Stimulated activated CD4-positive, alpha-beta T cell treated with anti-CD3 and anti-CD28 coated beads, Interleukin-4, amount 100 ng/mL, for 24 hours (primary cell): ENCODE measurements at regions not wholly inside any gene's neighbourhood (a gene's known extent, or its start where the extent isn't known, plus 50 kb on each side); places are given as distances from the start of the nearest gene placed in this dataset.

ENCODE experiments used
- DNase-seq: peaks from one replicate; pipeline ENCODE4 v3.0.0-alpha.2; 2020

- no peak for DNase-seq
These were observed 799.0 kb downstream of the DACH1 start for GRCh38 chr13:71068041-71068440.

- no peak for DNase-seq
These were observed 799.7 kb downstream of the DACH1 start for GRCh38 chr13:71067165-71067815.

- no peak for DNase-seq
These were observed 810.4 kb downstream of the DACH1 start for GRCh38 chr13:71056581-71056980.

GRCh38 chr13:71055644-71056043 lies 811.4 kb downstream of the DACH1 start:
- no peak for DNase-seq

GRCh38 chr13:71055047-71055446 lies 812.0 kb downstream of the DACH1 start:
- DNase-seq: no peak

DNA sequence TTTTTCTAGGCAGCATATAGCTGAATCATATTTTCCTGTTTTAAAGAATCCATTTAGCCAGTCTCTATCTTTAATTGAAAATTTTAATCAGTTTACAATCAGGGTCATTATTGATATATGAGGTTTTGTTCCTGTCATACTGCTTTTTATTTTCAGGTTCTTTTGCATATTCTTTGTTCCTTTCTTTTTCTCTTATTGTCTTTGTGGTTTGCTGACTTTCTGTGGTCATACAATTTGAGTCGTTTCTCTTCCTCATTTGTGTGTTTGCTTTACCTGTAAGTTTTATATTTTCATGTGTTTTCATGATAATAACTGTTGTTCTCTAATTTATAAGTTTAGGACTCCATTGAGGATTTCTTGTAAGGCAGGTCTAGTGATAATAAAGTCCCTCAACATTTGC lies 812.6 kb downstream of the DACH1 start:
- DNase-seq: no peak

- no peak for DNase-seq
These were observed 815.4 kb downstream of the DACH1 start for GRCh38 chr13:71051573-71051972.

DNA sequence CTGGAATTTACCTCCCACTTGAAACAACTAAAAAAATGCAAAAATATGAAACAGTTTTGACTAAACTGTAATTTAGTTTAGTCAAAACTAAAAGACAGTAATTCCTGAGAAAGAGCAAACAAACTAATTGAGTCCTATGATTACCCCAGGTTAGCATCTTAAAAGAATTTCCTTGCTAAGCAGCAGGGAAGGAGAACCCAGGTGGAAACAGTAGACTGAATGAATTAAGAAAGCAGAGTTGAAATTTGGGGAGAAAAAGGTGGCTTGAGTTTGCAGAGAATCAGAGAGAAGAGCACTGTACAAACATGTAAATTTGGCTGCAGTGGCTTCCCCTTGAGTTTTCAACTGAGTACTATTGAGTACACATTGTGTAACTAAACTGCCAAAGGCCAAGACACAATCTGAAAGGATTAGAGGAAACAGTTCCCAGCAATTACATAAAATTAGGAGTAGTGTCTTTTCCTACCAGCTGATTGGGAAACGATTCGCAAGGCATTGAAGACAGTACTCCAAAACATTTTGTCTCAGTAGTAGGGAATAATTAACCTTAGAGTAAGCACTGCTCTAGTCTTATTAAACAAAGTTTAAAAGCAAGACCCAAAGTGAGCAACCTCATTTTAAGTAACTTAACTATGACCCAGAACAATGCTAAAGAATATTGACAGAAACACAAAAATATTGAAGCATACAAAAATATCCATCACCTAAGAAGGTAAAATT lies 820.5 kb downstream of the DACH1 start:
- no peak for DNase-seq

- DNase-seq: no peak
These were observed 821.9 kb downstream of the DACH1 start for GRCh38 chr13:71045101-71045500.

DNA sequence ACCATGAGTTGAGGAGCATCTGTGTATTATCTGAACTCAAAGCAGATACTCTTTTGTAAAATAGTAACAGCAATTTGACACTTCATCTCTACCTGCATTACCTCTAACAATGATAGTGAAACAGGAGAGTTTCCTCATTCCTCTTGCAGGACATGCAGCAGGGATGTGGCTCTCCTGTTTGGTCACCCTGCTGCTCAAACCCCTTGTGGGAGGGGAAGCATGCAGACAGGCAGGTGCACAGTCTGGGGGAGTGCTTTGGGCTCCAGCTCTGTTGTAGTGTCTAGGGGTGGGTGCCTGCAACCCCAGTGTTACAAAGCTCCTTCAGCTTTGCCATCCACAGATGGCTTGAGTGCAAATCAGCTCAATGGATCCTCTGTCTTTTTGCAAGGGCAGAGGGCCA lies 827.6 kb downstream of the DACH1 start:
- no peak for DNase-seq

DNA sequence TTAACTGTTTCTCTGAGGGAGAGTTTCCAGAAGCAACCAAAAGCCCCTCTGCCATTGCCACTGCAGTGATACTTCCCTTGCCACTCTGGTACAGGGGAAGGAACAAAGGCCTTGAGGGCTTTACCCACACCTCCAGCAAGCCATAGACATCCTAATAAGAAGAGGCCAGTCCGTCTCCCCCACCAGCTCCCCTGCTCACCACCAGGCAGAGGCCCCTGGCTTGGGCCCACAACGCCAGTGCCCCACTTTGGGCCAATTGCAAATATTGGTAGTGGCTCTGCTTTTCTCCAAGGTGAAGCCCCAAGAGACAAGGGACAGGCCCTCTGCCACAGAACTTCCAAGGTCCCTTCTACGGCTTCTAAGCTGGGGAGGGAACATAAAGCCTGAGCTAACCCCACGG lies 833.0 kb downstream of the DACH1 start:
- DNase-seq: no peak

DNA sequence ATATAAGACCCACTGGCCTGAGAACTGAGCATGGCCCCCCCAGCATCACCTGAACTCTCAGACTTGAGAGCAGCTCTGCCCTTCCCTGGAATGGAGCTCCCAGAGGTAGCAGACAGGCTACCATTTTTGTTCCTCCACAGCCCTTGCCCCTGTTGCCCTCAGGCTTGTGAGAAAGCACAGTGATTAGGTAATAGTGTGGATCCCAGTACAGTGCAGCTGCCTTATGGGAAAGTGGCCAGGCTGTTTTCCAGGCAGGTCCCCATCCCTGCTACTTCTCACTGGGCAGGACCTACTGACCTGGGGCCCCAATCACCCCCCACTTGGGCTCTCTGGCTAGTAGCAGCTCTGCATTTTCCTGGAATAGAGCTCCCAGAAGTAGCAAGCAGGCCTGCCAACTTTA lies 834.0 kb downstream of the DACH1 start:
- DNase-seq: no peak

- DNase-seq: no peak
These were observed 836.2 kb downstream of the DACH1 start for GRCh38 chr13:71030784-71031183.

DNA sequence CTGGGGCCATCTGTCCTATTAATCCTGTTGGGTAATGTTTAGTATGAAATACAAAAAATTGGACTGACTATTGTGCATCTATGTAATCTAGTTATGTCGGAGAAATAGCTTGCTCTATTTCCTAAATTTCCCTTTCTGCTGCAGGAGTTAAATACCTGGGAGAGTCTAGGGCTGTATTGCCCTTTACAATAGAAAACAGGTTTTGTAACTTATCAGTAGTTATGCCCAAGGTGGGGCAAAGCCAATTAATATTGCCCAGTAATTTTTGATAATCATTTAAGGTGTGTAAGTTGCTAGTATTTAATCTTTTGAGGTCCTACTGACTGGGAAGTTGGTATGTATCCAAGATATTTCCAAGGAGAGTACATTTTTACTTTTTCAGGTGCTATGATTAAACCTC lies 838.1 kb downstream of the DACH1 start:
- DNase-seq: no peak

- no peak for DNase-seq
These were observed 845.1 kb downstream of the DACH1 start for GRCh38 chr13:71021825-71022422.

DNA sequence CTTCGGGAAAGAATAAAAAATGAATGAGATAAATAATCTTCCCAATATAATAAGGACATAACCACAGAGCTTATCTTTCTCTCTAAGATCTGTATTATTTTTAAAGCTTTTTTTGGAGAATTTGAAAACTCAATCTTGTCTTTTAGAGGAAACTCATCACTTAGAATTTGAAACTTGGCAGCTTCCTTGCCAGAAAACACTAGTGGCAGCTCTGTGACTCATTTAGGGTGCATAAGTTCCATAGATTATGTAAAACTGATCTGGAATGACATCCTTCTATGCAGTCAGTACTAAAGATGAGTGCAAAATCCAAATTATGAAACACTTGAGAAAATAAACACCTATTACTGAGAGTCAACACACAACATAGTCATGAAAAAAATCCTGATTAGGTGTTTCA lies 848.0 kb downstream of the DACH1 start:
- no peak for DNase-seq

DNA sequence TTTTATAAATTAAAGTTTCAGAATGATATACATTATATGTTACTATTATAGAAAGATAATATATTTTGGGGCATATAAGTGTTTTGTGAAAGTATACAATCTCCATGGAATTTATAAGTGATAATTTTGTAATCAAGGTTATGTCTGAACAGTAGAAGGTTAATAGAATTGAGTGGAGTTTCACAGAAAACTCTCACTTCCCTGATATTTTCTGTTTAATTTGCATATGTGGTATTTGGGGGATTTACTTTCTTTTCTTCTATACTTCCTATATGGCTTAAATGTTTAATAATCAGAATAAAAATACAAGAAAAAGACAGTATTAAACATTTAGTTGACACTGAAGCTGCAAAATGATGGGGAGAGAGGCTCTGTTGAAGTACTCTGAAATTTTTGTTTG lies 848.5 kb downstream of the DACH1 start:
- no peak for DNase-seq

DNA sequence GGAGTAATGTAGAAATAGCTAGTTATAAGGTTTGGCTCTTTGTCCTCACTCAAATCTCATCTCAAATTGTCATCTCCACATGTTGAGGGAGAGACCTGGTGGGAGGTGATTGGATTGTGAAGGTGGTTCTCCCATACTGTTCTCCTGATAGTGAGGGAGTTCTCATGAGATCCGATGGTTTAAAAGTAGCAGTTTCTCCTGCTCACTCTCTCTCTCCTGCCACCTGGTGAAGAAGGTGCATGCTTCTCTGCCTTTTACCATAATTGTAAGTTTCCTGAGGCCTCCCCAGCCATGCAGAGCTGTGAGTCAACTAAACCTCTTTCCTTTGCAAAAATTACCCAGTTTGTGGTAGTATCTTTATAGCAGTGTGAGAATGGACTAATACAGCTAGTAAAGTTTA lies 849.4 kb downstream of the DACH1 start:
- DNase-seq: no peak

GRCh38 chr13:71015516-71015915 lies 851.5 kb downstream of the DACH1 start:
- DNase-seq: no peak

DNA sequence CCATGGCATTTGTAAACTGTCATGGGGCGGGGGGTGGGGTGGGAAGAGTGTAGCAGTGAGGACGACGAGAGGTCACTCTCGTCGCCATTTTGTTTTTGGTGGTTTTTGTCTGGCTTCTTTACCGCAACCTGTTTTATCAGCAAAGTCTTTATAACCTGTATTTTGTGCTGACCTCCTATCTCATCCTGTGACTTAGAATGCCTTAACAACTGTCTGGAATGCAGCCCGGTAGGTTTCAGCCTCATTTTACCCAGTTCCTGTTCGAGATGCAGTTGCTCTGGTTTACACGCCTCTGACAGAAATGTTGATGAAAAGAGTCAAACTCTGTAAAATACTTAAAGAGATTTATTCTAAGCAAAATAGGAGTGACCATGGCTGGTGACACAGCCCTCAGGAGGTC lies 852.0 kb downstream of the DACH1 start:
- DNase-seq: no peak

GRCh38 chr13:71005919-71006318 lies 861.1 kb downstream of the DACH1 start:
- no peak for DNase-seq

- no peak for DNase-seq
These were observed 871.7 kb downstream of the DACH1 start for GRCh38 chr13:70995338-70995737.

GRCh38 chr13:70994191-70994590 lies 872.8 kb downstream of the DACH1 start:
- no peak for DNase-seq

- DNase-seq: no peak
These were observed 878.8 kb upstream of the KLHL1 start for GRCh38 chr13:70987043-70987442.

DNA sequence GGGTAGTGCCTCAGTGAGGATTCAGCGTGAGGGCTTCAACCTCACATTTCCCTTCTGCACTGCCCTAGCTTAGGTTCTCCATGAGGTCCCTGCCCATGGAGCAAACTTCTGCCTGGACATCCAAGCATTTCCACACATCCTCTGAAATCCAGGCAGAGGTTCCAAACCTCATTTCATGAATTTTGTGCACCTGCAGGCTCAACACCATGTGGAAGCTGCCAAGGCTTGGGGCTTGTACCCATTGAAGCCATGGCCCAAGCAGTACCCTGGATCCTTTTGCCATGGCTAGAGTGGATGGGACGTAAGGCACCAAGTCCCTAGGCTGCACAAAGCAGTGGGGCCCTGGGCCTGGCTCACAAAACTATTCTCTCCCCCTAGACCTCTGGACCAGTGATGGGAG lies 877.1 kb upstream of the KLHL1 start:
- DNase-seq: no peak
